GM23338 (cell line): ENCODE measurements at regions not wholly inside any gene's neighbourhood (a gene's known extent, or its start where the extent isn't known, plus 50 kb on each side); places are given as distances from the start of the nearest gene placed in this dataset.

ENCODE experiments used
- CREB1 ChIP-seq: fragments of 250-450 bp; sonication (Bioruptor Pico); IDR thresholded peaks from 2 replicates; pipeline ENCODE4 v1.5.0; 2020; ENCODE audit warnings: low read depth, mild to moderate bottlenecking, moderate library complexity
- EZH2 ChIP-seq: fragments of 200-600 bp; sonication (generic); IDR thresholded peaks from one replicate; pipeline ENCODE4 v1.8.0; 2017; ENCODE audit warnings: antibody characterized with exemption, mild to moderate bottlenecking, low read depth; ENCODE audit not compliant: unreplicated experiment
- EZH2phosphoT487 ChIP-seq: fragments of 200-600 bp; sonication (generic); IDR thresholded peaks from one replicate; pipeline ENCODE4 v1.8.1; 2018; ENCODE audit warnings: antibody characterized with exemption; ENCODE audit not compliant: unreplicated experiment
- JUNB ChIP-seq: IDR thresholded peaks from one replicate; pipeline ENCODE4 v1.6.1; 2016; ENCODE audit warnings: antibody characterized with exemption; ENCODE audit not compliant: unreplicated experiment
- NANOG ChIP-seq: IDR thresholded peaks from 2 replicates; pipeline ENCODE4 v1.6.1; 2016; ENCODE audit warnings: antibody characterized with exemption, borderline replicate concordance
- POLR2AphosphoS5 ChIP-seq: IDR thresholded peaks from 2 replicates; pipeline ENCODE4 v1.6.1; 2016; ENCODE audit warnings: antibody characterized with exemption, low read depth
- STAT1 ChIP-seq: IDR thresholded peaks from one replicate; pipeline ENCODE4 v1.6.1; 2016; ENCODE audit warnings: antibody characterized with exemption; ENCODE audit not compliant: unreplicated experiment
- ZNF114 ChIP-seq: fragments of 250-450 bp; sonication (Bioruptor Pico); IDR thresholded peaks from 2 replicates; pipeline ENCODE4 v1.5.0; 2020; ENCODE audit warnings: mild to moderate bottlenecking, moderate library complexity
- TF ChIP-seq, protein P1 (sequence below), 2 experiments: fragments of 200-600 bp in 1 of 2; sonication (generic) in 1 of 2; conservative IDR thresholded peaks; 2 replicates each; pipeline versions ENCODE4 v1.5.1 to v1.6.1; 2016 to 2017; ENCODE audit warnings: antibody characterized with exemption in 2 of 2, low read depth in 2 of 2, mild to moderate bottlenecking in 2 of 2, moderate library complexity in 1 of 2
- TF ChIP-seq, protein P2 (sequence below): IDR thresholded peaks from one replicate; pipeline ENCODE4 v1.6.1; 2018; ENCODE audit warnings: antibody characterized with exemption; ENCODE audit not compliant: unreplicated experiment
- TF ChIP-seq, protein P3 (sequence below): IDR thresholded peaks from 2 replicates; pipeline ENCODE4 v1.6.1; 2016; ENCODE audit warnings: antibody characterized with exemption
- TF ChIP-seq, protein P4 (sequence below): fragments of 250-450 bp; sonication (Bioruptor Pico); IDR thresholded peaks from 2 replicates; pipeline ENCODE4 v1.5.0; 2020; ENCODE audit warnings: mild to moderate bottlenecking, moderate library complexity

DNA sequence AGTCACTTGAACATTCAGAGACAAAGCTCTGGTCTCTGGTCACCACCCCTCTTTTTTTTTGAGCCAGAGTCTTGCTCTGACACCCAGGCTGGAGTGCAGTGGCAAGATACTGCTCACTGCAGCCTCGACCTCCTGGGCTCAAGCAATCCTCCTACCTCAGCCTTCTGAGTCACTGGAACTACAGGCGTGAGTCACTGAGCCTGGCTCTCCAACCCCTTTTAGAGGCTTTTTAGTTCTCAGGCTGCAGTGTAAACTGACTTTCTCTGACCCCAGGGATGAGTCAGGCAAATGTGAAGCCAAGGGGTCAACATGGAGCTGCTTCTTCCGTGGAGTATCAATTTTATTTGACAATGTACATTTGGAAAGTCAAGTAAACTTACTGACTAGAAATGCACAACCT is 229.2 kb downstream of the PTTG2 start:
- TF ChIP-seq, protein P1, sequence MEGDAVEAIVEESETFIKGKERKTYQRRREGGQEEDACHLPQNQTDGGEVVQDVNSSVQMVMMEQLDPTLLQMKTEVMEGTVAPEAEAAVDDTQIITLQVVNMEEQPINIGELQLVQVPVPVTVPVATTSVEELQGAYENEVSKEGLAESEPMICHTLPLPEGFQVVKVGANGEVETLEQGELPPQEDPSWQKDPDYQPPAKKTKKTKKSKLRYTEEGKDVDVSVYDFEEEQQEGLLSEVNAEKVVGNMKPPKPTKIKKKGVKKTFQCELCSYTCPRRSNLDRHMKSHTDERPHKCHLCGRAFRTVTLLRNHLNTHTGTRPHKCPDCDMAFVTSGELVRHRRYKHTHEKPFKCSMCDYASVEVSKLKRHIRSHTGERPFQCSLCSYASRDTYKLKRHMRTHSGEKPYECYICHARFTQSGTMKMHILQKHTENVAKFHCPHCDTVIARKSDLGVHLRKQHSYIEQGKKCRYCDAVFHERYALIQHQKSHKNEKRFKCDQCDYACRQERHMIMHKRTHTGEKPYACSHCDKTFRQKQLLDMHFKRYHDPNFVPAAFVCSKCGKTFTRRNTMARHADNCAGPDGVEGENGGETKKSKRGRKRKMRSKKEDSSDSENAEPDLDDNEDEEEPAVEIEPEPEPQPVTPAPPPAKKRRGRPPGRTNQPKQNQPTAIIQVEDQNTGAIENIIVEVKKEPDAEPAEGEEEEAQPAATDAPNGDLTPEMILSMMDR (conservative IDR thresholded peaks at IDR 0.05; ENCODE audit: low read depth in 2 of 2) = no peak
- no peak for TF ChIP-seq JUNB
- TF ChIP-seq POLR2AphosphoS5 = no peak
- TF ChIP-seq EZH2 = no peak
- TF ChIP-seq NANOG = no peak
- no peak for TF ChIP-seq CREB1 (CRISPR knock-in tag)
- TF ChIP-seq, protein P2, sequence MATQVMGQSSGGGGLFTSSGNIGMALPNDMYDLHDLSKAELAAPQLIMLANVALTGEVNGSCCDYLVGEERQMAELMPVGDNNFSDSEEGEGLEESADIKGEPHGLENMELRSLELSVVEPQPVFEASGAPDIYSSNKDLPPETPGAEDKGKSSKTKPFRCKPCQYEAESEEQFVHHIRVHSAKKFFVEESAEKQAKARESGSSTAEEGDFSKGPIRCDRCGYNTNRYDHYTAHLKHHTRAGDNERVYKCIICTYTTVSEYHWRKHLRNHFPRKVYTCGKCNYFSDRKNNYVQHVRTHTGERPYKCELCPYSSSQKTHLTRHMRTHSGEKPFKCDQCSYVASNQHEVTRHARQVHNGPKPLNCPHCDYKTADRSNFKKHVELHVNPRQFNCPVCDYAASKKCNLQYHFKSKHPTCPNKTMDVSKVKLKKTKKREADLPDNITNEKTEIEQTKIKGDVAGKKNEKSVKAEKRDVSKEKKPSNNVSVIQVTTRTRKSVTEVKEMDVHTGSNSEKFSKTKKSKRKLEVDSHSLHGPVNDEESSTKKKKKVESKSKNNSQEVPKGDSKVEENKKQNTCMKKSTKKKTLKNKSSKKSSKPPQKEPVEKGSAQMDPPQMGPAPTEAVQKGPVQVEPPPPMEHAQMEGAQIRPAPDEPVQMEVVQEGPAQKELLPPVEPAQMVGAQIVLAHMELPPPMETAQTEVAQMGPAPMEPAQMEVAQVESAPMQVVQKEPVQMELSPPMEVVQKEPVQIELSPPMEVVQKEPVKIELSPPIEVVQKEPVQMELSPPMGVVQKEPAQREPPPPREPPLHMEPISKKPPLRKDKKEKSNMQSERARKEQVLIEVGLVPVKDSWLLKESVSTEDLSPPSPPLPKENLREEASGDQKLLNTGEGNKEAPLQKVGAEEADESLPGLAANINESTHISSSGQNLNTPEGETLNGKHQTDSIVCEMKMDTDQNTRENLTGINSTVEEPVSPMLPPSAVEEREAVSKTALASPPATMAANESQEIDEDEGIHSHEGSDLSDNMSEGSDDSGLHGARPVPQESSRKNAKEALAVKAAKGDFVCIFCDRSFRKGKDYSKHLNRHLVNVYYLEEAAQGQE = no peak
- TF ChIP-seq EZH2phosphoT487 = no peak
- TF ChIP-seq, protein P3, sequence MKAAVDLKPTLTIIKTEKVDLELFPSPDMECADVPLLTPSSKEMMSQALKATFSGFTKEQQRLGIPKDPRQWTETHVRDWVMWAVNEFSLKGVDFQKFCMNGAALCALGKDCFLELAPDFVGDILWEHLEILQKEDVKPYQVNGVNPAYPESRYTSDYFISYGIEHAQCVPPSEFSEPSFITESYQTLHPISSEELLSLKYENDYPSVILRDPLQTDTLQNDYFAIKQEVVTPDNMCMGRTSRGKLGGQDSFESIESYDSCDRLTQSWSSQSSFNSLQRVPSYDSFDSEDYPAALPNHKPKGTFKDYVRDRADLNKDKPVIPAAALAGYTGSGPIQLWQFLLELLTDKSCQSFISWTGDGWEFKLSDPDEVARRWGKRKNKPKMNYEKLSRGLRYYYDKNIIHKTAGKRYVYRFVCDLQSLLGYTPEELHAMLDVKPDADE = no peak
- TF ChIP-seq ZNF114 (CRISPR knock-in tag) = no peak
- TF ChIP-seq, protein P4, sequence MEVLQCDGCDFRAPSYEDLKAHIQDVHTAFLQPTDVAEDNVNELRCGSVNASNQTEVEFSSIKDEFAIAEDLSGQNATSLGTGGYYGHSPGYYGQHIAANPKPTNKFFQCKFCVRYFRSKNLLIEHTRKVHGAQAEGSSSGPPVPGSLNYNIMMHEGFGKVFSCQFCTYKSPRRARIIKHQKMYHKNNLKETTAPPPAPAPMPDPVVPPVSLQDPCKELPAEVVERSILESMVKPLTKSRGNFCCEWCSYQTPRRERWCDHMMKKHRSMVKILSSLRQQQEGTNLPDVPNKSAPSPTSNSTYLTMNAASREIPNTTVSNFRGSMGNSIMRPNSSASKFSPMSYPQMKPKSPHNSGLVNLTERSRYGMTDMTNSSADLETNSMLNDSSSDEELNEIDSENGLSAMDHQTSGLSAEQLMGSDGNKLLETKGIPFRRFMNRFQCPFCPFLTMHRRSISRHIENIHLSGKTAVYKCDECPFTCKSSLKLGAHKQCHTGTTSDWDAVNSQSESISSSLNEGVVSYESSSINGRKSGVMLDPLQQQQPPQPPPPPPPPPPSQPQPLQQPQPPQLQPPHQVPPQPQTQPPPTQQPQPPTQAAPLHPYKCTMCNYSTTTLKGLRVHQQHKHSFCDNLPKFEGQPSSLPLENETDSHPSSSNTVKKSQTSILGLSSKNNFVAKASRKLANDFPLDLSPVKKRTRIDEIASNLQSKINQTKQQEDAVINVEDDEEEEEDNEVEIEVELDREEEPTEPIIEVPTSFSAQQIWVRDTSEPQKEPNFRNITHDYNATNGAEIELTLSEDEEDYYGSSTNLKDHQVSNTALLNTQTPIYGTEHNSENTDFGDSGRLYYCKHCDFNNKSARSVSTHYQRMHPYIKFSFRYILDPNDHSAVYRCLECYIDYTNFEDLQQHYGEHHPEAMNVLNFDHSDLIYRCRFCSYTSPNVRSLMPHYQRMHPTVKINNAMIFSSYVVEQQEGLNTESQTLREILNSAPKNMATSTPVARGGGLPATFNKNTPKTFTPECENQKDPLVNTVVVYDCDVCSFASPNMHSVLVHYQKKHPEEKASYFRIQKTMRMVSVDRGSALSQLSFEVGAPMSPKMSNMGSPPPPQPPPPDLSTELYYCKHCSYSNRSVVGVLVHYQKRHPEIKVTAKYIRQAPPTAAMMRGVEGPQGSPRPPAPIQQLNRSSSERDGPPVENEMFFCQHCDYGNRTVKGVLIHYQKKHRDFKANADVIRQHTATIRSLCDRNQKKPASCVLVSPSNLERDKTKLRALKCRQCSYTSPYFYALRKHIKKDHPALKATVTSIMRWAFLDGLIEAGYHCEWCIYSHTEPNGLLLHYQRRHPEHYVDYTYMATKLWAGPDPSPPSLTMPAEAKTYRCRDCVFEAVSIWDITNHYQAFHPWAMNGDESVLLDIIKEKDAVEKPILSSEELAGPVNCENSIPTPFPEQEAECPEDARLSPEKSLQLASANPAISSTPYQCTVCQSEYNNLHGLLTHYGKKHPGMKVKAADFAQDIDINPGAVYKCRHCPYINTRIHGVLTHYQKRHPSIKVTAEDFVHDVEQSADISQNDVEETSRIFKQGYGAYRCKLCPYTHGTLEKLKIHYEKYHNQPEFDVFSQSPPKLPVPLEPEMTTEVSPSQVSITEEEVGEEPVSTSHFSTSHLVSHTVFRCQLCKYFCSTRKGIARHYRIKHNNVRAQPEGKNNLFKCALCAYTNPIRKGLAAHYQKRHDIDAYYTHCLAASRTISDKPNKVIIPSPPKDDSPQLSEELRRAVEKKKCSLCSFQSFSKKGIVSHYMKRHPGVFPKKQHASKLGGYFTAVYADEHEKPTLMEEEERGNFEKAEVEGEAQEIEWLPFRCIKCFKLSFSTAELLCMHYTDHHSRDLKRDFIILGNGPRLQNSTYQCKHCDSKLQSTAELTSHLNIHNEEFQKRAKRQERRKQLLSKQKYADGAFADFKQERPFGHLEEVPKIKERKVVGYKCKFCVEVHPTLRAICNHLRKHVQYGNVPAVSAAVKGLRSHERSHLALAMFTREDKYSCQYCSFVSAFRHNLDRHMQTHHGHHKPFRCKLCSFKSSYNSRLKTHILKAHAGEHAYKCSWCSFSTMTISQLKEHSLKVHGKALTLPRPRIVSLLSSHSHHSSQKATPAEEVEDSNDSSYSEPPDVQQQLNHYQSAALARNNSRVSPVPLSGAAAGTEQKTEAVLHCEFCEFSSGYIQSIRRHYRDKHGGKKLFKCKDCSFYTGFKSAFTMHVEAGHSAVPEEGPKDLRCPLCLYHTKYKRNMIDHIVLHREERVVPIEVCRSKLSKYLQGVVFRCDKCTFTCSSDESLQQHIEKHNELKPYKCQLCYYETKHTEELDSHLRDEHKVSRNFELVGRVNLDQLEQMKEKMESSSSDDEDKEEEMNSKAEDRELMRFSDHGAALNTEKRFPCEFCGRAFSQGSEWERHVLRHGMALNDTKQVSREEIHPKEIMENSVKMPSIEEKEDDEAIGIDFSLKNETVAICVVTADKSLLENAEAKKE (CRISPR knock-in tag) = no peak
- no peak for TF ChIP-seq STAT1
